ENCODE measurements at regions not wholly inside any gene's neighbourhood (a gene's known extent, or its start where the extent isn't known, plus 50 kb on each side); places are given as distances from the start of the nearest gene placed in this dataset.

DNA sequence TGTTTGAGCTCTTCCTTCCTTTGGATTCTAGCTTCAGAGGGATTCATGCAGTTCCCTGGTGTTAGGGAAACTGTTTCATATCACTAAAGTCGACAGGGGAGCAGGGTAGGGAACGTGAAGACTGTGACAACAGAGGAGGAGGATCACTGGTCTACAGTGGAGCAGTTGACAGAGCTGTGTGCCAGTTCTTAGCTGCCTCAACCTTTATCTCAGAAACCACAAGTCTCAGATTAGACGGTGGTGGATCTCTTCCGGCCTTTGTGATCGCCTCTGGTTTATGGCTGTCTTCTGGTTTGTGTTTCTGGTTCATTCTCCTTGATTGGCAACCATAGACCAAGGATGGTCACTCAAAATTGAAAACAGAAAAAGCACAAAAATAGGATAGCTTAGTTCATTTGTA lies 538.9 kb upstream of the API5 start:
- H3K36me3 Mint-ChIP-seq (ENCODE audit: low read depth) = no peaks in the 10 kb centered on the region
- ATAC-seq = no peak
- no peak for DNase-seq
- H3K9me3 Mint-ChIP-seq = no peaks in the 10 kb centered on the region
- ChIA-PET POLR2A (no interaction called here), CTCF (no interaction called here)
- H3K4me1 Mint-ChIP-seq (ENCODE audit: low read depth) = no peaks in the 10 kb centered on the region
- H3K4me3 Mint-ChIP-seq = no peak overlapping the region
- intact Hi-C loops (cut with micrococcal nuclease) = loop anchor here (5.0 kb wide), 1 partner anchor 509 kb away; no protein-coding TSS in a partner anchor
- no peak overlapping the region for H3K27ac Mint-ChIP-seq
- peaks cover 1% of the 10 kb centered on the region for H3K27me3 Mint-ChIP-seq
- TF ChIP-seq, protein P1, sequence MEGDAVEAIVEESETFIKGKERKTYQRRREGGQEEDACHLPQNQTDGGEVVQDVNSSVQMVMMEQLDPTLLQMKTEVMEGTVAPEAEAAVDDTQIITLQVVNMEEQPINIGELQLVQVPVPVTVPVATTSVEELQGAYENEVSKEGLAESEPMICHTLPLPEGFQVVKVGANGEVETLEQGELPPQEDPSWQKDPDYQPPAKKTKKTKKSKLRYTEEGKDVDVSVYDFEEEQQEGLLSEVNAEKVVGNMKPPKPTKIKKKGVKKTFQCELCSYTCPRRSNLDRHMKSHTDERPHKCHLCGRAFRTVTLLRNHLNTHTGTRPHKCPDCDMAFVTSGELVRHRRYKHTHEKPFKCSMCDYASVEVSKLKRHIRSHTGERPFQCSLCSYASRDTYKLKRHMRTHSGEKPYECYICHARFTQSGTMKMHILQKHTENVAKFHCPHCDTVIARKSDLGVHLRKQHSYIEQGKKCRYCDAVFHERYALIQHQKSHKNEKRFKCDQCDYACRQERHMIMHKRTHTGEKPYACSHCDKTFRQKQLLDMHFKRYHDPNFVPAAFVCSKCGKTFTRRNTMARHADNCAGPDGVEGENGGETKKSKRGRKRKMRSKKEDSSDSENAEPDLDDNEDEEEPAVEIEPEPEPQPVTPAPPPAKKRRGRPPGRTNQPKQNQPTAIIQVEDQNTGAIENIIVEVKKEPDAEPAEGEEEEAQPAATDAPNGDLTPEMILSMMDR (IDR thresholded peaks at IDR 0.05) = no peak

DNA sequence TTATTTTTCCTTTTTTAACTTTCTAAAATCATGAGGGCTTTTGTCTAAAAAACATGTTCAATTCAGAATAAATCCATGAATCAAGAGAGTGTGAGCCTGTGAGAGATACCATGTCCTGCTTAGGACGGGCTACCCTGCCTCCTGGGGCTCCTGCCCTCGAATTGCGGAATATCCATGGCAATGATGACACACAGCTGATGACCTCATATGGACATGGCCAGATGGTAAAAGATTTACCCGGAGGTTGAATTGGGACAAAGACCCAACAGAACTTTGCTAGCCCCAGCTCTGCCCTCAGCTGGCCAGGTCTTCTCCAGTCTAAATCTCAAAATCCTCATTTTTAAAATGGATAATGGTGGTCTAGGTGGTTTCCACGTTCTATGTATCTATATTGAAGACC lies 538.1 kb upstream of the API5 start:
- CTCF ChIA-PET = no interaction called here
- DNase-seq (no peak), ATAC-seq (no peak)
- intact Hi-C loops (cut with micrococcal nuclease) = loop anchor here (5.0 kb wide), 1 partner anchor 509 kb away; no protein-coding TSS in a partner anchor
- H3K27me3 Mint-ChIP-seq = peaks cover 1% of the 10 kb centered on the region
- TF ChIP-seq, protein P1 (IDR thresholded peaks at IDR 0.05) = no peak
- POLR2A ChIA-PET = no interaction called here
- no peak overlapping the region for H3K27ac Mint-ChIP-seq
- no peaks in the 10 kb centered on the region for H3K4me1 Mint-ChIP-seq (ENCODE audit: low read depth)
- H3K4me3 Mint-ChIP-seq = no peak overlapping the region
- H3K36me3 Mint-ChIP-seq (ENCODE audit: low read depth) = no peaks in the 10 kb centered on the region
- no peaks in the 10 kb centered on the region for H3K9me3 Mint-ChIP-seq

DNA sequence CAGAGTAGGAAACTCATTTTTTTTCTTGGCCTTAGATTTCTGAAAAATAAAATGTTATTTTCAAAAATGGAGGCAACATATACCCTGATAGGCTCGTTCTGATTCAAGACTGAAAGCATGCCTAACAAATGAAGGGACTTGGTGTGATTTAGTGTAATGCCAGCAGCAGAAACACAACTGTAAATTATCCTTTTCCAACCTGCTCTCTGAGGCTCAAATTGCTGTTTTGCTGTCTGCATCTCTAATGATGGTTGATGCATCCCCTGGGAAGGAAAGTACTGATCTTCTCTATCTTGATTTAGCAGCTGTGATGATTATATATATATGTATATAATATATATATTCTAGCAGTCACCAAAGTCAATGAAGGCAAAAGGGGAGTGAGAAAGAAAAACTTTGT lies 537.2 kb upstream of the API5 start:
- intact Hi-C loops (cut with micrococcal nuclease) = loop anchor here (5.0 kb wide), 1 partner anchor 508 kb away; no protein-coding TSS in a partner anchor
- DNase-seq = no peak
- Mint-ChIP-seq H3K27me3 (peaks cover 1% of the 10 kb centered on the region), H3K9me3 (no peaks in the 10 kb centered on the region), H3K27ac (no peak overlapping the region), H3K36me3 (ENCODE audit: low read depth) (no peaks in the 10 kb centered on the region), H3K4me3 (no peak overlapping the region), H3K4me1 (ENCODE audit: low read depth) (no peaks in the 10 kb centered on the region)
- ChIA-PET POLR2A (no interaction called here), CTCF (no interaction called here)
- TF ChIP-seq, protein P1 (IDR thresholded peaks at IDR 0.05) = no peak
- ATAC-seq = no peak

DNA sequence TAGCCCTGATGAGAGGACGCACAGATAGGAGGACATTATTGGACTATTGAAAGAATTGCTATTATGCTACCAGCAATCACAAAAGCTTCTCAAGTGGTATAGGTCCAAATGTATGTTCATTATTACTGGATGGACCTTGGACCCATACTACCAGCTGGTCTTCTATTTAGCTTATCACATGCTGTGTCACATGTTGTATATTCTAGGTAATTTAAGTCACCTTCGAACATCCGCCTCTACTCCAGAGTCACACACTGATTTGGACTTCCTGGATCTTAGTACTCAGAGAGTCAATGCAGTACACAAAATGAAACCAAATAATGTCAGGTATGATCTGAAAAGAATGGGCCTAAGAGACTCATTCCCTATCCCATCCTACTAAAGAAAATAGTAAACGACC lies 534.0 kb upstream of the API5 start:
- Mint-ChIP-seq H3K27ac (no peak overlapping the region), H3K4me1 (ENCODE audit: low read depth) (no peaks in the 10 kb centered on the region), H3K9me3 (peaks cover 1% of the 10 kb centered on the region), H3K36me3 (ENCODE audit: low read depth) (no peaks in the 10 kb centered on the region), H3K4me3 (no peak overlapping the region), H3K27me3 (peaks cover under 1% of the 10 kb centered on the region)
- ChIA-PET POLR2A (no interaction called here), CTCF (no interaction called here)
- intact Hi-C loops (cut with micrococcal nuclease) = no loop called here
- TF ChIP-seq, protein P1 (IDR thresholded peaks at IDR 0.05) = no peak
- DNase-seq (no peak), ATAC-seq (no peak)

DNA sequence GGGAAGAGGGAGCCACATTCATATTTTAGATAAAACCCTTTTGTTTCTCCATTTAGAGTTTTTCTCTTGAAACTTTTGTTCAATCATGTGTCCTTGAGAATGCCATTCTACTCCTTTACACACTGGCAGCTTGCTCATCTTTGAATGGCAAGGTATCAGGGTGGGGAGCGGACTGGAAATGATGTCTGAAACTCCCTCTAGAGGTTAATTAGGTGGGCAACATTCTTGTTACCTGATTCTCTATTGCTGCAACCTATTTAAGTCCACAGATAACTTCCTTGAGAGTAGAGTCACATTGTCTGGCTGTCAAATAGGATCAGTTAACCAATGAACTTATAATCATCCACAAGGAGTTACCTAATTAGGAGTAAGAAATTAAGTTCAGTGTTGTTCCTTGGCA lies 533.6 kb upstream of the API5 start:
- Mint-ChIP-seq H3K36me3 (ENCODE audit: low read depth) (no peaks in the 10 kb centered on the region), H3K9me3 (peaks cover 1% of the 10 kb centered on the region), H3K4me3 (no peak overlapping the region), H3K27ac (no peak overlapping the region), H3K27me3 (no peaks in the 10 kb centered on the region), H3K4me1 (ENCODE audit: low read depth) (no peaks in the 10 kb centered on the region)
- TF ChIP-seq, protein P1 (IDR thresholded peaks at IDR 0.05) = no peak
- ChIA-PET CTCF (no interaction called here), POLR2A (no interaction called here)
- intact Hi-C loops (cut with micrococcal nuclease) = no loop called here
- no peak for ATAC-seq
- no peak for DNase-seq

All from activated CD8-positive, alpha-beta T cell treated with anti-CD3 and anti-CD28 coated beads for 36 hours (primary cell).